ENCODE measurements at regions not wholly inside any gene's neighbourhood (a gene's known extent, or its start where the extent isn't known, plus 50 kb on each side); places are given as distances from the start of the nearest gene placed in this dataset.

GRCh38 chr18:10046178-10046807 lies 132.5 kb downstream of the VAPA start:
- TF ChIP-seq EZH2 (IDR thresholded peaks at IDR 0.05; ENCODE audit: low read depth): no peak
- no peak for TF ChIP-seq CTCF (conservative IDR thresholded peaks at IDR 0.05)
